Forelimb muscle (tissue), 1 donor: ENCODE measurements at regions not wholly inside any gene's neighbourhood (a gene's known extent, or its start where the extent isn't known, plus 50 kb on each side); places are given as distances from the start of the nearest gene placed in this dataset.
"Not testable (repeated sequence)": the region's sequence is repeated elsewhere in the genome, so short reads cannot be mapped to it uniquely, and the experiment has no call there.

Experiments used
- DNase-seq: peaks from one replicate; pipeline ENCODE4 v3.0.0-alpha.2; 2013; ENCODE audit warnings: low read depth

DNA sequence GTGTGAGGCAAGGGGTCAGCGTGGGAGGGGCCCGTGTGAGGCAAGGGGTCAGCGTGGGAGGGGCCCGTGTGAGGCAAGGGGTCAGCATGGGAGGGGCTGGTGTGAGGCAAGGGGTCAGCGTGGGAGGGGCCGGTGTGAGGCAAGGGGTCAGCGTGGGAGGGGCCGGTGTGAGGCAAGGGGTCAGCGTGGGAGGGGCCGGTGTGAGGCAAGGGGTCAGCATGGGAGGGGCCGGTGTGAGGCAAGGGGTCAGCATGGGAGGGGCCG is 119.2 kb downstream of the SEPTIN14 start:
- not testable (repeated sequence) for DNase-seq

GRCh38 chr7:55742651-55743453 is 119.7 kb downstream of the SEPTIN14 start:
- not testable (repeated sequence) for DNase-seq

GRCh38 chr7:55741721-55742631 is 120.6 kb downstream of the SEPTIN14 start:
- DNase-seq, result not testable (repeated sequence)

DNA sequence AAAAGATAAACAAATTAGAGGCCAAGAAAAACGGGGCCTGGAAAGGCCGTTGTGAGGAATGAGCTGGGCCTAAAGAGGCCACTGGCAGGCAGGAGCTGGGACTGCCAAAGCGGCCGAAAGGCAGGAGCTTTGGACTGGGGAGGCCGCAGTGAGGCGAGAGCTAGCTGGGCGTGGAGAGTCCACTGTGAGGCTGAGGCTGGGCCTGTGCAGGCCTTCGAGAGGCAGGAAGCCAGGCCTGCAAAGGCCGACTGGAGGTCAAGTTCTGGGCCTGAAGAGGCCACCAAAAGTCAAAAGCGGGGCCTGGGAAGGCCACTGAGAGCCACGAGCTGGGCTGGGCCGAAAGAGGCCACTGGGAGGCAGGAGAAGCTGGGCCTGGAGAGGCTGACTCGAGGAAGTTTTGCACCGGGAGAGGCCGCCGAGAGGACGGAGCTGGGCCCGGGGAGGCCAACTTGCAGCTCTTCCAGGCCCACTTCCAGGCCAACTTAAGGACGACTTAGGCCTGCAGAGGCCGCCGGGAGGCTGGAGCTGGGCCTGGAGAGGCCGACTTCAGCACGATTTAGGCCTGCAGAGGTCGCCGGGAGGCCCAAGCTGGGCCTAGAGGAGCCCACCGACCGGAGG is 121.8 kb downstream of the SEPTIN14 start:
- not testable (repeated sequence) for DNase-seq

DNA sequence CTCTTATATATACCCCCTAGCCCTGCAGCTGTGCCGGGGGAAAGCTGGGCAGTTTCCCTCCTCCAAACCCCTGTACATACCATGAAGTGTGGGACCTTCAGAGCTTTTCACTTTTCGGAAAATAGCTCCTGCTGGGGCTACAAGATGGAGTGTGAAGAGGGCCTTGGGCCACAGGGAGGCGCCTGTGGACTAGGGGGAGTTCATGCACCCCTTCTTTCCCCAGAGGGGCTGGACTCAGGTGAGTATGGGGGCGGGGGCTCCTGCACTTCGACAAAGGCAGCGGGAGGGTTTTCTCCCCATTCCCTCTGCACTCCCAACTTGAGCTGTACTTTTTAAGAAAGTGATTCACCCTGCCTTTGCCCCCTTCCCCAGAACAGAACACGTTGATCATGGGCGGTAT is 122.5 kb downstream of the SEPTIN14 start:
- DNase-seq, result not testable (repeated sequence)

DNA sequence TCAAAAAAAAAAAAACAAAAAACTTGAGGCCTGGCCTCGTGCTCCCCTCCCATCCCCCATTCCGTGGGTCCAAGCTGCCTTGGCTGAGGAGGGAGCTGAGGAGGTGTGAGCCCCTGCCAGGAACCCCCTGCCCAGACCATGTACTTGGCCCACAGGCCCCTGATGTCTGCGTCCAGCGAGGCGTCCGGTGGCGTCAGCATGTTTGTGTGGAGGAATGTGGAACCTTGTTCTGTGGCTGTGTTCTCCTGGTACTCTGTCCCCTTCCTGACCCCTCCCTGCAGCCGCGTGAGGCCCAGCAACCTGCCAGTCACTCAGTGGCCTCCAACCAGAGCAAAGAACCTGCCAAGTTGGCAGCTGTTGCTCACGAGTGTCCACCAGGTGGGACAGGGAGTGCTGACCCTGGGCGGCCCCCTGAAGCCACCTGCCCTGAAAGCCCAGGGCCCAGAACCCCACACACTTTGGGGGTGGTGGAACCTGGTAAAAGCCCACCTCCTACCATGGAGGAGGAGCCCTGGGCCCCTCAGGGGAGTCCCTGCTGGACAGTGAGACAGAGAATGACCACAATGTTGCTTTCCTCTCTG is 125.8 kb downstream of the SEPTIN14 start:
- DNase-seq, result not testable (repeated sequence)

- no peak for DNase-seq
Measured at GRCh38 chr7:55733241-55734140, 129.1 kb downstream of the SEPTIN14 start.

GRCh38 chr7:55731931-55732330 is 130.6 kb downstream of the SEPTIN14 start:
- DNase-seq, result no peak

- no peak for DNase-seq
Measured at GRCh38 chr7:55730197-55730596, 132.4 kb downstream of the SEPTIN14 start.

- no peak for DNase-seq
Measured at GRCh38 chr7:55723621-55723941, 139.0 kb downstream of the SEPTIN14 start.

- not testable (repeated sequence) for DNase-seq
Measured at GRCh38 chr7:55722874-55723620, 139.5 kb downstream of the SEPTIN14 start.

- not testable (repeated sequence) for DNase-seq
Measured at GRCh38 chr7:55721004-55721403, 141.5 kb downstream of the SEPTIN14 start.

GRCh38 chr7:55715247-55715867 is 143.1 kb upstream of the VOPP1 start:
- not testable (repeated sequence) for DNase-seq

- DNase-seq, result not testable (repeated sequence)
Measured at GRCh38 chr7:55714370-55714769, 142.1 kb upstream of the VOPP1 start.

DNA sequence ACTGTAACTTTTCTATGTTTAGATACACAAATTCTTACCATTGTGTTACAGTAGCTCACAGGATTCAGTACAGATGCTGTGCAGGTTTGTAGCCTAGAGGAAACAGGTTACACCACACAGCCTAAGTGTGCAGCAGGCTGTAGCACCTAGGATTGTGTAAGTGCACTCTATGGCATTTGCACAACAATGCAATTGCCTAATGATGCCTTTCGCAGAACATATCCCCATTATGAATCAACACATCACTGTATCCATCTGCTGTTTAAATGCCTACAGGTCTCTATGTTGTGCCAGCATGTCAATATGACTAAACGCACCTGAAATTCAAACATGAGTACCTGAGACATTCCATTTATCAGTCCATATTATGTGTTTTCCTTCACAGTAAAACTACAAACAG is 138.0 kb upstream of the VOPP1 start:
- not testable (repeated sequence) for DNase-seq

GRCh38 chr7:55708028-55708427 is 135.7 kb upstream of the VOPP1 start:
- not testable (repeated sequence) for DNase-seq

DNA sequence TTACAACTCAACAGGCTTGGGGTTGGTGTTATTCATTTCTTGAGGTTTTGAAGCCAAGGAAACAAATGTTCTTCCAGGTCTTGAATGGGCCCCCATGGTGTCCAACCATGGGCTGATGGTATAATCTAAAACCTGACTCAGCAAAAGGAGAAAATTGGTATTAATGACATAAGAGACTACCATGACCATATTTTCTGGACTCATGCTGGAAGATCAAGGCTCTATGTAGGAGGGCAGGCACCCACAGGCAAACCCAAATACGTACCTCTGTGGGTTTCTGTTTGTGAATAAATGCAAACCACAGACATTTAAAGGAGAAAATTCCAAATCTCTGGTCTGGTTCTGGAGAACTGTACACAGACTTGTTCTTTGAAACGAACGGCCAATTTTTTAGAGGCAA is 135.1 kb upstream of the VOPP1 start:
- not testable (repeated sequence) for DNase-seq

- DNase-seq, result not testable (repeated sequence)
Measured at GRCh38 chr7:55706451-55707195, 134.3 kb upstream of the VOPP1 start.
